ENCODE measurements at regions not wholly inside any gene's neighbourhood (a gene's known extent, or its start where the extent isn't known, plus 50 kb on each side); places are given as distances from the start of the nearest gene placed in this dataset.
"Not testable (repeated sequence)": the region's sequence is repeated elsewhere in the genome, so short reads cannot be mapped to it uniquely, and the experiment has no call there.

- no peak for DNase-seq (ENCODE audit: low read depth)
Observed at GRCh38 chr1:98119796-98120195, 199.0 kb upstream of the DPYD start.

GRCh38 chr1:98113811-98114210 is 193.0 kb upstream of the DPYD start:
- no peak for DNase-seq (ENCODE audit: low read depth)

GRCh38 chr1:98112626-98113025 is 191.8 kb upstream of the DPYD start:
- DNase-seq (ENCODE audit: low read depth), result no peak

GRCh38 chr1:98110674-98111073 is 189.8 kb upstream of the DPYD start:
- DNase-seq (ENCODE audit: low read depth), result no peak

DNA sequence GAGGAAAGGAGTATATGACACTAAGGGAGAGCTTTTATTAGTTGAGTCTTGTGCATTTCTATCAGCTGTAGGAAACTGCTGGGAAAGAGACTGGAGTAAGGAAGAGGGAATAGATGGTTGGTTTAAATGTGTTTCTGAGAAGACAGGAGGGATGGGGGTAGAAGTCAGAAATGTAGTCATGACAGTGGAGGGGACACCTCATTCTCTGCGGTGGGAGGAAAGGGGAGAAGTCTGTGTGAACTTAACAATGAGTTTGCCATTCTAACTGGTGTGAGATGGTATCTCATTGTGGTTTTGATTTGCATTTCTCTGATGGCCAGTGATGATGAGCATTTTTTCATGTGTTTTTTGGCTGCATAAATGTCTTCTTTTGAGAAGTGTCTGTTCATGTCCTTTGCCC is 187.5 kb upstream of the DPYD start:
- not testable (repeated sequence) for DNase-seq (ENCODE audit: low read depth)

DNA sequence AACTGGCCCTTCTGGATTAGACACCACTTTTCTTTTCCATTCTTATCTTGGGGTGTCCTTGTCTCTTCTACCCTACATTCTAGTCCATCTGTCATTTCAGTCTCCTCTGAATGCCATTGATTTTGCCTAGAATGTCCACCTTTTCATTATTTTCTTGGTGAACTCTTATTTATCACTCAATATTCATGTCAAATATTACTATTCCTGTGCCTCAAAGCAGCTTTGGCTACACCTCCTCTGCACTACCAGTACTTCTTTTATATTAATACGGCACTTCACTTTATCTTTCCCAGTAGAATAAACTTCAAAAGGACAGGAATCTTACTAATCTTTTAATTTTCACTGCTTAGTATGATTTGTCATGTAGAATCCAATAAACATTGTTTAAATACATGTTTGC is 186.4 kb upstream of the DPYD start:
- no peak for DNase-seq (ENCODE audit: low read depth)

GRCh38 chr1:98104289-98104688 is 183.5 kb upstream of the DPYD start:
- DNase-seq (ENCODE audit: low read depth), result no peak

- no peak for DNase-seq (ENCODE audit: low read depth)
Observed at GRCh38 chr1:98103617-98104285, 182.9 kb upstream of the DPYD start.

DNA sequence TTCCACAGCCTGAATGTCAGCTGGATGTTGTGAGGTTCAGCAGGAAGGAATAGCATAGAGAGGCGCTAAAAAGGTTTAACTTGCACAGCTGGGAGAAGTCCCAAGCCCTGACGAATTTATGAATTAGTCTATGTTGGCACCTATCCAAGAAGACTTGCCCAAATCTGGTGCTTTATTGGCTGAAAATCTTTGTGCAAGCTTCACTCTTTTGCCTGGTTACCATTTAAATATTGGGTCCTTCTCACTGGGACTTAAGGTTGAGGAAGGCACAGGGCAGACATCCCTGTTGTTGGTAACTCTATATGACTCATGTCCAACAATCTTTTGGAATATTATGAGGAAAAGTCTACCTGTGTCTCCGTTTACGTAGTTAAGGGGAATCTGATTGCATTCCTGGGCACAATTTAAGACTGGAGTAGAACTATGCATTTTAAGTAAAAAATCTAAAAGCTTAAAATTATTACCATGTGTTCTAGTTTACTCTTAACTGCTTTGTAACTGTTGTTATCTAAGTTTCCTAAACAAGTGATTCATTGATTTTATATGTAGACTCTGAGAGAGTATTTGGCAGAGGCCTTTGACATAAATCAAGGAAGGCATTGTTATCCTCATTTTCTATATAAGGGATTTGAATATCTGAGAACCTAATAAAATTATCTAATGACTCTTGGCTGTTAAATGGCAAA is 181.7 kb upstream of the DPYD start:
- no peak for DNase-seq (ENCODE audit: low read depth)

- DNase-seq (ENCODE audit: low read depth), result no peak
Observed at GRCh38 chr1:98101364-98101763, 180.5 kb upstream of the DPYD start.

DNA sequence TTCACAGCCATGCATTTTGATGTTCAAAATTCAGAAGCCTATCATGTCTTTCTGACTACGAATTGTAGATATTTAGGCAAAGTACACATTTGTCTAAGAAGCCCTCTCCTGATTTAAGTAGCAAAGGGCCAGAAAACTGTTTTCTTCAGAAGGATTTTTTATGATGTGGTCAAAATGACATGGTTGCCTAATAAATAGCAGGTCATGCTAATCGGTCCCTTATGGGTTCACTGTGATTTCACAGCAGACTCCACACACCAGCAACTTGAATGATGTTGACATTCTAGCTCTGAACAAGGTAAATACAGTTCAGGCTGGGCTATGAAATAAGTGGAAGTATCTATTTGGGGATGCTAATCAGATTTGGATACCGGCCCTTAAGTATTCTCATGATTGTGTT is 178.7 kb upstream of the DPYD start:
- DNase-seq (ENCODE audit: low read depth), result no peak

DNA sequence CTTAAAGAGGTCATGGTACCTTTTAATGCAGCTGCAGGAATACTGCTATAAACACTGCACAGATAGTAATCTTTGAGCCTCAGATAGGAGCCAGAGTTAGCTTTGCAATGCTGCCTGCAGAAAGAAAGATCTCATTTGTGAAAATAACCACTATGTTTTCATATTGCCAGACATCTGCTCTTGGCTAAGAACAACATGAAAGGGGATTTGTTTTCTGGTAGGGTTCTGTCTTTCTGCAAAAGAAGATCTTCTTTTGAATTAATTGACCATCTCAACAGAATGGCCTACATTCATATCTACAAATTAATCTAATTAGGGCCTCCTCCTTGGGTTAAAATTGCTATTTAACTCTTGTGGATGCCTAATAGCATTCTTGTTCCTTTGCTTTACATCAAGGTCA is 177.6 kb upstream of the DPYD start:
- no peak for DNase-seq (ENCODE audit: low read depth)

DNA sequence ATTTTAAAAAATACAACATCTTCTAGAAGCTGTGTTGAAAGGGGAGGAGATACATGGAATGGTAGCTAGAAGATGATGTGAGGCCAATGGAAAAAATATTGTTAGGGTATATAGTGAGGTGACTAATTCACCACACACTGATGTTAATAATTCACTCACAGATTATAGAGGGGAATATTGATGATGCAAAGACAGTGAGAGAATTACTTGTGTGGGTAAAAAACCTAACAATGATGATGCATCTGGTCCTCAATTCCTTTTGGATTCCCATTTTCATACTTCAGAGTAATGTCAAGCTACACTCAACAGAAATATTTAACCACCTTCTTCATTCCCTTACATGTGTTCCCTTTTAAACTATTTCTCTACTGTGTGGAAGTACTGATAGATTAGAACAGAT is 169.5 kb upstream of the DPYD start:
- DNase-seq (ENCODE audit: low read depth), result no peak

DNA sequence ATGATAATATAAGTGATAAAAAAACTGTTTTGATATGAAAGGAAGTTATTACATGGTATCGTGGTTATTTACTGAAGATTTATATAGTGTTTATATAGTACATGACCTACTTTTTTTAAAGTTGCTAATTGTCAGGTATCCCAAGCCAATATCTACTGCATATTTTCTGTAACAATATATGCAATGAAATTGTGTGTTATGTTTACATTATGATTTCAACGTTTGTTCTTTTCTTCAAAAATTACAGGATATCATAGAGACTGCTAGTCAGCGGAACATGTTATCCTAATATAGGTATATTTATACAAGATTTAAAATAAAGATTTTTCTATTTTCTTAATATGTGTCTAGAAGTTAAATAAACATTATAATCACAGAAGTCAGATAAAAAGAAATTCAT is 167.5 kb upstream of the DPYD start:
- DNase-seq (ENCODE audit: low read depth), result no peak

DNA sequence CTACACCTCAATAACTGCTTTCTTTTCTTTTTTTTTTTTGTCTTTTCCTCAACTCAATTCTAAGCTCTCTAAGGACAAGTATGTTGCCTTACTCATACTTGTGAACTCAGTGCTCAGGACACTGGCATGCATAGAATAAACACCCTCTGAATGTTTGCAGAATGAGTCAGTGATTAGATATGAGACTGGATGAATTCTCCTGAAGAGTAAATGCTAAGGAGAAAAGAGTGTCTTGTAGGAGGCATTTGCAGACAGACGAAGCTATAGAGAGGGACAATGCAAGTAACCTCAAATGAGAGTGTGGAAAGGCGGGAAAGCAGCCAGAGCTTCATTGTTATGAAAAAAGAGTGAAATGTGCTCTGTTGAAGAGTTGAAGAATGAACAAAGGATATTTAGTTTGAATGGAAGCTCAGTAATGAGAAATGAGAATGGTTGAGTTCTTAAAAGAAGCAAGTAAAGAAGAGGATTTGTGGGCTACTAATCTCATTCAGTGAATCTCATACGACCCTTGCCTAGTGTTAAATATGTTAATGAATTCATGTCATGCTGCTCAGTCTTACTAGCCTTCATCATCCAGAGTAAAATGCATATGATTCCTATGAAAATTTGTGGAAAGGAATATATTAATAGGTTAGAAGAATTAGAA is 166.1 kb upstream of the DPYD start:
- no peak for DNase-seq (ENCODE audit: low read depth)

DNA sequence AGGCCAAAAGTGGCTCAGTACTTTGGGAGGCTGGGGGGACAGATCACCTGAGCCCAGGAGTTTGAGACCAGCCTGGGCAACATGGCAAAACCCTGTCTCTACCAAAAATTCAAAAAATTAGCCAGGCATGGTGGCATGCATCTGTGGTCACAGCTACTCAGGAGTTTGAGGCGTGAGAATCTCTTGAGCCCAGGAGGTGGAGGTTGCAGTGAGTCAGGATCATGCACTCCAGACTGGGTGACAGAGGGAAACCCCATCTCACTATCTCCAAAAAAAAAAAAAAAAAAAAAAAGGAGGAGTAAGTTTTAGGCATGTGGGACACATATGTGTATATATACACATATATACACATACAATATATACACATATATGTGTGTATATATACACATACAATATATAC is 165.3 kb upstream of the DPYD start:
- DNase-seq (ENCODE audit: low read depth), result no peak

DNA sequence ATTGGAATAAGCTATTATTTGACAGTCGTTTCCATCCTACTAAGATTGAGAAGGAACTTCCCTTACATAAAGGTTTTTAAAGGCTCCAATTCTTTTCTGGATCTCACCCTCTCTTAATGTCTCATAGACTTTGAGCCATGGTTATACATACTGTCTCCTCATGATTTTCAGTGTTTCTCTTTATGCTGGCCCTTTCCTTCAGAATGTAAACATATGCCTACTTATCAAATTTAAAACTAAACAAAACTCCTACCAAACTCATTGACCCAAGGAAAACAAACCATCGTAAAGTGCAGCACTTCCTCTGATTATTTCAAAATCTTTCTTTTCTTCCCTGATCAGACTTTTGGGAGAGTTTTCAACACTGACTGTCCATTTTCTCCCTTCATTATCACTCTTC is 163.4 kb upstream of the DPYD start:
- DNase-seq (ENCODE audit: low read depth), result no peak

DNA sequence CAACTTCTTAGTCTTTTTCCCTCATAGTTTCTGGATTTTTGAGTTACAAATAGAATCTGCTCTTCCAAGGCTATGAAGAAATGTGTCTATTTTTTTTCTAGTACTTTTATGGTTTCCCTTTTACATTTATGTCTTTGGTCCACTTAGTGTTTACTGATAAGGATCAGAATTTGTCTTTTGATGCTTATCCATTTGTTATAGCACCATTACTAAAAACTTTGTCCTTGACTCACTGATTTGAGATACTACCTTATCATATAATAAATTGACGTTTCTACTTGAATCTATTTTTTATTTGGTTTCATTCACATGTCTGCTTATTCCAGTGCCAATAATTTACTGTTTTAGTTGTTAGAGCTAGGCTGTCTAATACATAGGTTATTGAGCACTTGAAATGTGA is 161.1 kb upstream of the DPYD start:
- no peak for DNase-seq (ENCODE audit: low read depth)

- no peak for DNase-seq (ENCODE audit: low read depth)
Observed at GRCh38 chr1:98078596-98078995, 157.8 kb upstream of the DPYD start.

- no peak for DNase-seq (ENCODE audit: low read depth)
Observed at GRCh38 chr1:98077691-98078090, 156.9 kb upstream of the DPYD start.

- DNase-seq (ENCODE audit: low read depth), result no peak
Observed at GRCh38 chr1:98075626-98076025, 154.8 kb upstream of the DPYD start.

GRCh38 chr1:98073823-98074222 is 153.0 kb upstream of the DPYD start:
- no peak for DNase-seq (ENCODE audit: low read depth)

DNA sequence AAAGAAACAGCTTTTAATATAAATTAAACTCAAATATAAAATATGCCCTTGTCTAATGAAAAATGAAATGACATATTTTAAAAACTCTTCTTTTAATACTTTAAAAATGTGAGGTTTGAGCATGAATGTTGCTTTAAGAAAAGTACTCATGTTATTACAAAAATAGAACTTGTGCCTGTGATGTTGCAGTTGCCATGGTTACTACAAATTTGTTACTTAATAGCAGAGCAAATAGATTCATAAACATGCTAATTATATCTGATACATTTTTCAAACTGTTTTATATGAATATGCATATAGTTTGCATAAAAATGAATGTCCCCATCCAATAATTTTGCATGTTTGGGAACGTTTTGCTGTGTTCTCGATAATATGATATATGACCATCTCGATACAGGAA is 152.3 kb upstream of the DPYD start:
- no peak for DNase-seq (ENCODE audit: low read depth)

DNA sequence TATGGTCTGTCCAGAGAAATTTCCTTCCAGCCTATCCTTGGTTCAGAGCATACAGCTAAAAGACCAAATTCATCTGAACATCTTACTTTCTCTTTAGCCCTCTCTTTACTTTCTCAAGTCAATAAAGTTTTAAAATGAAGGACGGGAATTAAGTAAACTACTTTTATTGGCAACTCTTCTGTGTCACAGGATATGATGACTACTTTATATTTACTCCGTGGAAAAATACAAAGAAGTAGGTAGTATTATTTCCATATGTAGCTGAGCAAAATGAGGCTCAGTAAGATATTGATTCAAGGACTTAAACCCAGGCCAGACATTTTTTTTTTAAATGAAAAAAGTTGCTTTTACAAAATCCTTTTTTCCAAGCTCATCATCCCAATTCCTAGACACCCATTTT is 151.2 kb upstream of the DPYD start:
- no peak for DNase-seq (ENCODE audit: low read depth)

All from activated T-cell treated with anti-CD3 and anti-CD28 coated beads for 24 hours (primary cell).